Common myeloid progenitor, CD34-positive (primary cell): ENCODE measurements at regions not wholly inside any gene's neighbourhood (a gene's known extent, or its start where the extent isn't known, plus 50 kb on each side); places are given as distances from the start of the nearest gene placed in this dataset.
A peak's percentile ranks its signal among the peaks of the same experiment; 100 is the strongest.

Experiments used
- CTCF ChIA-PET: fragments of 350-600 bp; sonication (Branson Sonifier 250); formaldehyde crosslinking; loops from one replicate; lab custom pipeline; 2021; ENCODE audit warnings: antibody characterized with exemption; lab: Charles Lee
- POLR2A ChIA-PET: fragments of 350-600 bp; sonication (Branson Sonifier 250); formaldehyde crosslinking; loops from one replicate; lab custom pipeline; 2021; ENCODE audit warnings: antibody characterized with exemption; lab: Charles Lee
- DNase-seq, 3 donors: peaks; one replicate each; pipeline versions ENCODE4 v3.0.0 to v3.0.0-alpha.2; 2013
- H3K27ac ChIP-seq, 2 experiments: 1 replicate in 1 of 2; 2 replicates in 1 of 2; pipeline ENCODE4 v1.7.0; 2013; ENCODE audit warnings: inconsistent platforms in 2 of 2, low read length in 2 of 2, mild to moderate bottlenecking in 2 of 2, low read depth in 1 of 2, moderate library complexity in 1 of 2; ENCODE audit not compliant: severe bottlenecking in 2 of 2, insufficient read depth in 1 of 2, poor library complexity in 1 of 2
- H3K27me3 ChIP-seq, 5 experiments: replicated peaks in 2 of 5; 1 replicate in 3 of 5; 2 replicates in 2 of 5; pipeline versions ENCODE4 v1.6.1 to v1.7.0; 2013; ENCODE audit warnings: low read length in 4 of 5, mild to moderate bottlenecking in 2 of 5, moderate library complexity in 2 of 5, inconsistent platforms in 1 of 5; ENCODE audit not compliant: insufficient read depth in 5 of 5, control insufficient read depth in 4 of 5
- H3K36me3 ChIP-seq, 4 experiments: 1 replicate in 2 of 4; 2 replicates in 2 of 4; pipeline versions ENCODE4 v1.6.1 to v1.7.0; 2013; ENCODE audit warnings: low read length in 3 of 4, control low read depth in 1 of 4, mild to moderate bottlenecking in 1 of 4; ENCODE audit not compliant: control insufficient read depth in 4 of 4, insufficient read depth in 4 of 4
- H3K4me1 ChIP-seq, 4 experiments: 1 replicate in 3 of 4; 2 replicates in 1 of 4; pipeline versions ENCODE4 v1.6.1 to v1.7.1; 2013; ENCODE audit warnings: low read length in 3 of 4, mild to moderate bottlenecking in 3 of 4, control low read depth in 1 of 4, inconsistent platforms in 1 of 4, moderate library complexity in 1 of 4; ENCODE audit not compliant: control insufficient read depth in 4 of 4, insufficient read depth in 4 of 4; ENCODE audit errors: control extremely low read depth in 1 of 4
- H3K4me3 ChIP-seq, 7 experiments: 1 replicate in 4 of 7; 2 replicates in 3 of 7; pipeline versions ENCODE4 v1.5.1 to v1.7.0; 2013; ENCODE audit warnings: mild to moderate bottlenecking in 7 of 7, low read length in 6 of 7, moderate library complexity in 6 of 7, inconsistent platforms in 2 of 7, low read depth in 2 of 7, control low read depth in 1 of 7; ENCODE audit not compliant: insufficient read depth in 4 of 7, control insufficient read depth in 1 of 7; ENCODE audit errors: extremely low read depth in 1 of 7
- H3K9me3 ChIP-seq, 5 experiments: 1 replicate in 4 of 5; 2 replicates in 1 of 5; pipeline versions ENCODE4 v1.6.1 to v1.7.1; 2013; ENCODE audit warnings: low read length in 4 of 5, mild to moderate bottlenecking in 2 of 5, inconsistent platforms in 1 of 5, low read depth in 1 of 5, moderate library complexity in 1 of 5; ENCODE audit not compliant: control insufficient read depth in 4 of 5, insufficient read depth in 2 of 5; ENCODE audit errors: control extremely low read depth in 1 of 5
- WGBS: methylation state at CpG from one replicate; pipeline ENCODE4 v1.1.5; 2013; ENCODE audit not compliant: insufficient coverage; 5-methylcytosine and 5-hydroxymethylcytosine counted together

DNA sequence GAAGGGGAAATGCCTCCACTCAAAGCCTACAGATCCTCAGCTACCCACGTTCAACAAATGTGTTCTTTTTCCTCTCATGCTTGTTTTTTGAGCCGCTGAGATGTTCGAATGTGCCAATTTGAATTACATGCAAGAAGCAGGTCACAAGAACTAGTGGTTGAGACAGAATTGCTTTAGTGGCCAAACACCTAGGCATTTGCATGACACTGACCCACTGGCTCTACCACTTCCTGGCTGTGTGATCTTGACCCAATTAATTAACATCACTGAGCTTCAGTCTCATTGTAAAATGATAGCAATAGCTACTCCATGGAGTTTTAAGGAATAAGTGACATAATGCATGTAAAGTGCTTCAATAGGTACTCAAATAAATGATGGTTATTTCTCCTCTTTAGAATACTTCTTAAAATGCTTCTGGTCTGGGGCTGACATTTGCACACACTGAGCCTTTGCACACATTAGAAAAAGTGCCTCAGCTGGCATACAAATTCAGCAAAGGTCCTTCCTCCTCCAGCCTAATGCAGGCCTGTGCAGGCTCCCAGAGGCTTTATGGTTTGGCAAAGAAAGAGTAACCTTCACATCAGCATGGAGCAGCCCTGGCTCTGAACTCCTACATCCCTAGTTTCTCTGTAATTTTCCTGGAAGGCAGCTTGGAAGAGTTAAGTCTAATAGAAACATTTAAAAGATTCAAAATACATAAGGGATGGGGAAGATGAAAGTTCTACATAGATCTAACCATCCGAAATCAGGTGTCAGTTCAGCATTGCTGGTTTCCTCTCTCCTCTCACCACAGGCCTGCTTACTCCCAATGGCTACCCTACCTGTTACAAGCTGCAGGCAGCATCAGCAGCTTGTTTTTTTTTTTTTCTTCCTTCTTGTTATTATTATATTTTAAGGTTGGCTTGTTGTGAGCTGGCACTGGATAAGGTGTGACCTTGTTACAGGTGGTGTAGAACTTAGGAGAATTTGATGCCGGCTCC, 107.4 kb downstream of the TBX19 start:
- Histone ChIP-seq H3K4me1 (peaks cover 0 to 13% (median 3%) of the 10 kb centered on the region in 4 experiments), H3K4me3 (no peak overlapping the region), H3K27me3 (peaks cover 0 to 8% (median 1%) of the 10 kb centered on the region in 5 experiments), H3K36me3 (no peaks in the 10 kb centered on the region), H3K27ac (no peak overlapping the region), H3K9me3 (no peaks in the 10 kb centered on the region)
- DNase-seq = no peak
- 100% methylated on average over 2 of the region's 5 CpGs for WGBS
- CTCF ChIA-PET = interaction anchor here (0.9 to 2.0 kb wide), 4 partner anchors 8 to 45 kb away, joined by 3 to 7 read pairs (median 4); no protein-coding TSS in a partner anchor
- POLR2A ChIA-PET = no interaction called here

DNA sequence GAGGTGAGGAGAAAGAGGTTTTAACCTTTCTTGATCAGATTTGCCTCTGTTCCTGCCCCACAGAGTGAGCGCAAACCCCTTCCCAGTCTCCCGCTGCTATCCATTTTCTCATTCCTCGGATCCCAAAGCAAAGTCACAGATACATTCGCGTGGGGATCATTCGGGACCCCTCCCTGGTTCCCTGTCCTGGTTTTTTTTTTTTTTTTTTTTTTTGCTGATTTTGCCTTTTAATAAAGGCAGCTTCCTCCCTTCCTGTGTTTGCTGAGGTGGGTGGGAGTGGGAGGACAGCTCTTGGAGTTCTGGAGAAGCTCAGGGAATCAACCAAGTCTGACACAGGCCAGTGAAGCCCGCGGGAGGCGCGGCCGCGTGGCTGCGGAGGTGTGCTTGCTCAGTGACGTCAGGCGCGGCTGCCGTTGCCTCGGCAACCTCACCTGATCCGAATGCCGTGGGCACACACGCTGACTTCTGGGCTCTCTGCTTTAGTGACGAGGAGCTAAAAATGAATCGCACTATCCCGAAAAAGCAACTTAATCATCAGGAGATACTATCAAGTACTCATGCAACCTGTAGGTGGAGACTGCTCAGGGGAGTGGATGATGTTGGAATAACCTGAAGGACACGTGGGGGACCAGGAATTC, 106.4 kb downstream of the TBX19 start:
- CTCF ChIA-PET = interaction anchor here (1.9 to 2.0 kb wide), 2 partner anchors 10 to 23 kb away, joined by 6 to 7 read pairs; no protein-coding TSS in a partner anchor
- Histone ChIP-seq H3K27me3 (peaks cover 0 to 8% (median 1%) of the 10 kb centered on the region in 5 experiments), H3K27ac (no peak overlapping the region), H3K4me3 (peak overlapping the region in 1 of 7 experiments; percentile 23), H3K9me3 (no peaks in the 10 kb centered on the region), H3K36me3 (no peaks in the 10 kb centered on the region), H3K4me1 (peaks cover 0 to 10% (median 1%) of the 10 kb centered on the region in 4 experiments)
- DNase-seq = peak; percentile 52 to 65 (median 54)
- POLR2A ChIA-PET = no interaction called here
- WGBS = 54% methylated on average over 18 of the region's 25 CpGs

DNA sequence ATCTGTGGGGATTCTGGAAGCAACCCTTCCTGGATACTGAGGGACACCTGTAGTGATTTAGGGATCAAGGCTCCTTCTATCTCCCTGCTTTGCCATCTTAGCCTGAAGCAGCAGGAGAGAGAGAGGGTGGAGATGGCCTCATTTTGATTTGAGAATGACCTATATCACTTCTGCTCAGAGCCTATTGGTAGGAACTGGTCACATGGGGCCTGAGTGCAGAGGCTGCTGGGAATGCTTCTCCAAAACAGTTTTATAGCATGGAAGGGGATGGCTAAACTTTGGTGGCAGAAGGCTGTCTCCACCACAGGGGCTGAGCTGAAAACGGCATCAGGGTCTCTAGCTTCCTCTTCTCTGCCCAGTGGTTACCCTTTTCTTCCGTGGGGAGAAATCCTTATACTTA, 105.8 kb downstream of the TBX19 start:
- POLR2A ChIA-PET = no interaction called here
- no peak overlapping the region for H3K4me3 ChIP-seq
- 39% methylated on average over 2 of the region's 2 CpGs for WGBS
- peaks cover 0 to 8% (median 1%) of the 10 kb centered on the region in 5 experiments for H3K27me3 ChIP-seq
- no peaks in the 10 kb centered on the region for H3K9me3 ChIP-seq
- no peak overlapping the region for H3K27ac ChIP-seq
- no peaks in the 10 kb centered on the region for H3K36me3 ChIP-seq
- H3K4me1 ChIP-seq = peaks cover 0 to 10% (median under 1%) of the 10 kb centered on the region in 4 experiments
- CTCF ChIA-PET = no interaction called here
- peak in 2 of 3 donors; percentile 18 to 31 for DNase-seq

DNA sequence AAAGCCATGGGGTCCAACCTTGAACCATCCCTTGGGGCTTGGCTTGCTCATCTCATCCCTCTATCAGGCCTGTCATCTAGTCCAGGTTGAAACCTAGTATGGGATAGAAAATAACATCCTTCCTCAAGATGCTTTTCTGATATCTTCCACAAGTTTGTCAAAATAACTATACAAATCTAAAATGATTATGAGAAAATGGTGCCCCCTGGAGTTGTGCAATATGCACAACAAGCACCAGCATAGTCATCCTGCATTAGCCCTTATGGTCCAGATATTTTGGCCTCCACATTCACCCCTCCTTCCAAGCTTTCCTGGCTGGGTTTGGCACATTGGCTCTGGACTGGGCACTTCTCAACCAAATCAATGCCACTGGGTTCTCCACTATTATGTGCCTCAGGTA, 101.2 kb downstream of the TBX19 start:
- CTCF ChIA-PET = no interaction called here
- POLR2A ChIA-PET = no interaction called here
- no peak for DNase-seq
- H3K4me3 ChIP-seq = no peak overlapping the region
- H3K4me1 ChIP-seq = peaks cover 0 to 5% (median under 1%) of the 10 kb centered on the region in 4 experiments
- H3K36me3 ChIP-seq = no peaks in the 10 kb centered on the region
- peaks cover 0 to 2% (median 0%) of the 10 kb centered on the region in 5 experiments for H3K27me3 ChIP-seq
- no peak overlapping the region for H3K27ac ChIP-seq
- peaks cover 0 to 3% (median 0%) of the 10 kb centered on the region in 5 experiments for H3K9me3 ChIP-seq

DNA sequence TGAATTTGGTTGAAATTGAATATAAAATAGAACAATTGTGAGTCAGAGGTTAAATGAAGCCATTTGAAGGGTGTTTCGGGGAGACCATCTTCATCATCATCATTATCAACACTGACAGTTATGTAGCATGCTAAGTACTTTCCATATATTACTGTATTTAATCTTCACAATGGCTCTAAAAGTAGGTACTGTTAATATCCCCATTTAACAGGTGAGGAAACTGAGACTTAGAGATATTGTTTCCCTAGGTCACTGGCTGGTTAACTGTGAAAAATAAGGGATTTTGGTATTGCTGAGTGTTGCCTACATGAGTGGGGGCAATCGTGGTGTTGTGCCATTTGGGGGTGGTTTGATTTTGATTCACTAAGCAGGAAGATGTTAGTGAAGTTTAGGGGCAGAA, 100.3 kb downstream of the TBX19 start:
- ChIA-PET CTCF (no interaction called here), POLR2A (no interaction called here)
- Histone ChIP-seq H3K36me3 (no peaks in the 10 kb centered on the region), H3K27ac (no peak overlapping the region), H3K27me3 (no peaks in the 10 kb centered on the region), H3K4me3 (no peak overlapping the region), H3K4me1 (no peaks in the 10 kb centered on the region), H3K9me3 (peaks cover 0 to 3% (median 0%) of the 10 kb centered on the region in 5 experiments)
- WGBS = 92% methylated on average over 1 of the region's 2 CpGs
- DNase-seq = no peak

DNA sequence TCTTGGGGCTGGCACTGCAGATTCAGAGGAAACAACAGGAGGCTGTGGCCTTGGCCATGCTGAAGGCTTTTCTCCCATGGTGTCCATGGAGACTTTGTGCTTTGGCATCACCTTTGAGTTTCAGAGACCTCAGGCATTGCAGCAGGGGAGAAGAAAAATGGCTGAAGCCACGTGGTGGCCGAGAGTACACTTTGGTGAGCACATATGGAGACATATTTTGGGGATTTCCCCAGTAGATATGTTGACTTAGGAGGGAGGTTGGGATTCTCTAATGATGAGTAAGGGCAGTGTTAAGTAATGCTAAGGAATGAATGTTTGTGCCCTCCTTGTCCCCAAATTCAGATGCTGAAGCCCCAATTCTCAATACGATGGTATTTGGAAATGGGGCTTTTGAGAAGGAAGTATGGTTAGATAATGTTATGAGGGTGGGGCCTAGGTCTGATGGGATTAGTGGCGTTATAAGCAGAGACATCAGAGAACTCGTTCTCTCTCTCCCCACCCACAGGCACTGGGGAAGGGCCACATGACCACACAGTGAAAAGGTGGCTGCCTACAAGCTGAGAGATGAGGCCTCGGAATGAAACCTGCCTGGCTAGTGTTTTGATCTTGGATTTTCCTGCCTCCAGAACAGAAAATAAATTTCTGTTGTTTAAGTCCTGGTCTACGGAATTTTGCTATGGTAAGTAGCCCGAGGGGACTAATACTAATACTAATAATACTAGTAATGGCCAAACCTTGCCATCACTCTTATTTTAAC, 98.6 kb downstream of the TBX19 start:
- peaks cover 0 to 3% (median 0%) of the 10 kb centered on the region in 5 experiments for H3K9me3 ChIP-seq
- WGBS = 100% methylated on average over 2 of the region's 8 CpGs
- no peak overlapping the region for H3K27ac ChIP-seq
- DNase-seq = no peak
- POLR2A ChIA-PET = no interaction called here
- no peaks in the 10 kb centered on the region for H3K27me3 ChIP-seq
- H3K4me3 ChIP-seq = no peak overlapping the region
- CTCF ChIA-PET = interaction anchor here (0.8 to 2.2 kb wide), 4 partner anchors 10 to 14 kb away, joined by 3 to 6 read pairs (median 4); no protein-coding TSS in a partner anchor
- no peaks in the 10 kb centered on the region for H3K36me3 ChIP-seq
- no peaks in the 10 kb centered on the region for H3K4me1 ChIP-seq
